ENCODE measurements at regions not wholly inside any gene's neighbourhood (a gene's known extent, or its start where the extent isn't known, plus 50 kb on each side); places are given as distances from the start of the nearest gene placed in this dataset.

DNA sequence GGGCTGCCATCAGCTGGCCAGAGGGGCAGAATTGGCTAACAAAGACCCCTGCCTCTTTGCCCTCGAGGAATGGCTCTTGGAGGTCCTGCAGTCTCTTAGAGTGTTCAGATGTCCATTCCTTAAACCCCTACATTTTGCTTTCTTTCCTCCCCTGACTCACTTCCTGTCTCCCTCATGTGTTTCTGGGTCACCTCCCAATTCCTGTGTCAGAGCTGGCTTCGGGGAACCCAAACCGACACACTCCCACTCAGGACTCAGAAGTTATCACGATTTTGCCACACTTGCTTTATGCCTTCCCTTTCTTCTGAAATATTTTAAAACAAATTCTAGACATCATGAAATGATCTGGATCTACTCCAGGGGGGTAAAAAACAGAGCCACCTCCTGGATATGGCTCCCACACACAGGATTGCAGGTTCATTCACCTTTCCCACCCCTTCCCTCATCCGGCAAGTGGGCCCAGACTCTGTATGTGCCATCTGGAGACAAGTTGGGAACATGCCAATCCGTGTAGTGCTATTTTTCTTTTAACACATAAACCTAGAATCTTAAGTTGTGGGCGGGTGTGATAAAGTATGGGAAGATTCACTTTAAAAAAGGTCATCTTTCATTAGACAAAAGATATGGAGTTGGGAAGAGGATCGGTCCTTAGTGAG is 145.7 kb downstream of the NXNL2 start:
- TF ChIP-seq, protein P1, sequence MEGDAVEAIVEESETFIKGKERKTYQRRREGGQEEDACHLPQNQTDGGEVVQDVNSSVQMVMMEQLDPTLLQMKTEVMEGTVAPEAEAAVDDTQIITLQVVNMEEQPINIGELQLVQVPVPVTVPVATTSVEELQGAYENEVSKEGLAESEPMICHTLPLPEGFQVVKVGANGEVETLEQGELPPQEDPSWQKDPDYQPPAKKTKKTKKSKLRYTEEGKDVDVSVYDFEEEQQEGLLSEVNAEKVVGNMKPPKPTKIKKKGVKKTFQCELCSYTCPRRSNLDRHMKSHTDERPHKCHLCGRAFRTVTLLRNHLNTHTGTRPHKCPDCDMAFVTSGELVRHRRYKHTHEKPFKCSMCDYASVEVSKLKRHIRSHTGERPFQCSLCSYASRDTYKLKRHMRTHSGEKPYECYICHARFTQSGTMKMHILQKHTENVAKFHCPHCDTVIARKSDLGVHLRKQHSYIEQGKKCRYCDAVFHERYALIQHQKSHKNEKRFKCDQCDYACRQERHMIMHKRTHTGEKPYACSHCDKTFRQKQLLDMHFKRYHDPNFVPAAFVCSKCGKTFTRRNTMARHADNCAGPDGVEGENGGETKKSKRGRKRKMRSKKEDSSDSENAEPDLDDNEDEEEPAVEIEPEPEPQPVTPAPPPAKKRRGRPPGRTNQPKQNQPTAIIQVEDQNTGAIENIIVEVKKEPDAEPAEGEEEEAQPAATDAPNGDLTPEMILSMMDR (IDR thresholded peaks at IDR 0.05; ENCODE audit: low read depth, low read length, missing control alignments): no peak
- DNase-seq (ENCODE audit: low read depth): no peak
- no peak overlapping the region for H3K4me3 ChIP-seq (ENCODE audit: low read depth, low read length)

DNA sequence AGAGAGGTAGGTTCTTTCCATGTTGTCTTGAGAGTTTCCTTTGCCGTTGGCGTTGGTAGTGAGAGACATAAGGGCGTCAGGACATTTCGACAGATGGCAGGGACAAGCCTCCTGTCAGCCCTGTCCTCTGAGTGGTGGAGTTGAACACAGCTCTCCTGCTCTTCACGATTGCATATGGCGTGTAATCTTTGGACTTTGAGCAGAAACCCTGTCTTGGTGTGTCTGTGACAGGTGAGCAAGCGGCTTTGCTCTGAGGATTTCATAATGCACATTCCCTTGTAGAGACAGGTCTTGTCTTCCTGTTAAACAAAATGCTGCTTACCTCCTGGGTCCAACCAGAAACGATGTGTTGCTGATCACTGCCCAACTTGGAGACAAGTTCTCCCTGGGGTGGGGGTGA is 146.5 kb downstream of the NXNL2 start:
- TF ChIP-seq, protein P1 (IDR thresholded peaks at IDR 0.05; ENCODE audit: low read depth, low read length, missing control alignments): no peak
- DNase-seq (ENCODE audit: low read depth): no peak
- H3K4me3 ChIP-seq (ENCODE audit: low read depth, low read length): no peak overlapping the region

DNA sequence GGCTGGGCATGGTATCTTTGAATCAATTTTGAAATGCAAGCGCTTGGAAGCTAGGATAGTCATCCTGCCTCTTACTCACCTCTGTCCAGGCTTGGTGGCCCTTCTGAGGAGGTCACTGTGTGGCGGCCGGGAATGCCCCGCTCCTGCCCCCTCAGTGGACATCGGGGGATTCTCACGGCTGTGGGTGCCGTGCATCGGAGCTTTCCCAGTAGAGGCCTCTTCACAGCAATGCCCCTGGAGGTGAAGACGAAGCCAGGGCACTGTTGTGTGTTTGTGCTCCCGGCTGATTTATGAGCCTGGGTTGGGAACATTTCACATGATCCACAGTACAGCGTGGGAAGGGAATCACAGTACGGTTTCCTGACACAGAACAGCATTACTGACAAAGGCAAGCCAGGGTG is 147.5 kb downstream of the NXNL2 start:
- no peak for DNase-seq (ENCODE audit: low read depth)
- TF ChIP-seq, protein P1 (IDR thresholded peaks at IDR 0.05; ENCODE audit: low read depth, low read length, missing control alignments): no peak
- no peak overlapping the region for H3K4me3 ChIP-seq (ENCODE audit: low read depth, low read length)

DNA sequence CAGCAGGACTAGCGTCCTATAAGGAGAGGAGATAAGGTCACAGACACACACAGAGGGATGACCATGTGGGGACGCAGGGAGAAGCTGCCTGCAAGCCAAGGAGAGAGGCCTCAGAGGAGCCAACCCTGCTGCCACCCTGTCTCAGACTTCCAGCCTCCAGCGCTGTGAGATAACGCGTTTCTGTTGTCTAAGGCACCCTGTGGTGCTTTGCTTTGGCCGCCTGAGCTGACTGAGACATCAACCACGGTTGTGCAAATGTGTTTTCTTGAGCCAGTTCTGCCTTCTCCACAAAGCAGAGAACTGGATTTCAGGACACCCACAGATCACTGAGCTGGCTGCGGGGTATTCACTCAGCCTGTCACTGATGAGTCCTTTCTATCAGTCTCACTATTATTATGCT is 149.1 kb downstream of the NXNL2 start:
- TF ChIP-seq, protein P1 (IDR thresholded peaks at IDR 0.05; ENCODE audit: low read depth, low read length, missing control alignments): no peak
- no peak for DNase-seq (ENCODE audit: low read depth)
- H3K4me3 ChIP-seq (ENCODE audit: low read depth, low read length): no peak overlapping the region

DNA sequence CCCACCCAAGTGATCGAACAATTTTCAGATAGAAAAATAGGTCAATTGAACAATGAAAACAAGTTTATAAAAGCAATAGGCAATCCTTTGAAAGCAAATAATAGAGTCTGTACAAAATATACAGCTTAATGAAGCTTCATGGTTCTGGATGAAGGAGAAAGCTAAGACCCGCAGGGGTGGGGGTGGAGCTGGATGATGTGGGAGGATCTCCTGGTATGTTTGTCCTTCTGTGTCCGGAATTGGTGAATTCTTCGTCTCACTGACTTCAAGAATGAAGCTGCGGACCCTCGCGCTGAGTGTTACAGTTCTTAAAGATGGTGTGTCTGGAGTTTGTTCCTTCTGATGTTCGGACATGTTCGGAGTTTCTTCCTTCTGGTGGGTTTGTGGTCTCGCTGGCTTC is 149.9 kb downstream of the NXNL2 start:
- DNase-seq (ENCODE audit: low read depth): no peak
- TF ChIP-seq, protein P1 (IDR thresholded peaks at IDR 0.05; ENCODE audit: low read depth, low read length, missing control alignments): no peak
- no peak overlapping the region for H3K4me3 ChIP-seq (ENCODE audit: low read depth, low read length)

DNA sequence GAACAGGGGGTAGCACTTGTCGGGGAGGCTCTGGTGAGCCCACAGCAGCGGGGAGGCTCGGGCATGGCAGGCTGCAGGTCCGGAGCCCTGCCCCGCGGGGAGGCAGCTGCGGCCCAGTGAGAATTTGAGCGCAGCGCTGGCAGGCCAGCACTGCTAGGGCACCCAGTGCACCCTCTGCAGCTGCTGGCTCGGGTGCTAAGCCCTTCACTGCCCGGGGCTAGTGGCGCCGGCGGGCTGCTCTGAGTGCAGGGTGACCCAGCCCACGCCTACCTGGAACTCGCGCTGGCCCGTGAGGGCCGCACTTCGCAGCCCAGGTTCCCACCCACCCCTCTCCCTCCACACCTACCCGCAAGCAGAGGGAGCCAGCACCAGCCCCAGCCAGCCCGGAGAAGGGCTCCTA is 151.0 kb downstream of the NXNL2 start:
- no peak for DNase-seq (ENCODE audit: low read depth)
- TF ChIP-seq, protein P1 (IDR thresholded peaks at IDR 0.05; ENCODE audit: low read depth, low read length, missing control alignments): no peak
- H3K4me3 ChIP-seq (ENCODE audit: low read depth, low read length): no peak overlapping the region
